GM19452 (cell line): ENCODE measurements at regions not wholly inside any gene's neighbourhood (a gene's known extent, or its start where the extent isn't known, plus 50 kb on each side); places are given as distances from the start of the nearest gene placed in this dataset.

Experiments used
- ATAC-seq: cut with Tn5 transposase; IDR thresholded peaks from one replicate; pipeline ENCODE4 v1.9.1; 2021; ENCODE audit not compliant: unreplicated experiment

GRCh38 chr20:21900431-21900830 lies 195.0 kb downstream of the PAX1 start:
- no peak for ATAC-seq

DNA sequence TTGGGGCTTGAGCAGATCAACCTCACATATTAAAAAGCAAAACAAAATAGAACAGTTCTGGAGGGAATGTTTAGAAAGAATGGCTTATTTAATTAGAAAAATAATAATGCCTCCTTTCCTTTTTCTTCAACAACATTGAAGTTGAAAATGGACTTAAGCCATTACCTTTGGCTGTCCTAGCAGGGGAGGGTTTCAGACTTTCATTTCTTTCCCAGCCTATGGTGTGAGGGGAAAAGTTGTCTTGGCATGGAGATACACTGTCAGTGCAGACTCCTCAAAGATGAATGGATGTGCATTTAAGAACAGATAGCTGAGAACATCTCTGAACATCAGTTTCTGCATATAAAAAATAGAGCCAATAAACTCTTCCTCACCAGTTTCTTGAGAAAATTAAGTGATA lies 169.5 kb downstream of the PAX1 start:
- no peak for ATAC-seq

DNA sequence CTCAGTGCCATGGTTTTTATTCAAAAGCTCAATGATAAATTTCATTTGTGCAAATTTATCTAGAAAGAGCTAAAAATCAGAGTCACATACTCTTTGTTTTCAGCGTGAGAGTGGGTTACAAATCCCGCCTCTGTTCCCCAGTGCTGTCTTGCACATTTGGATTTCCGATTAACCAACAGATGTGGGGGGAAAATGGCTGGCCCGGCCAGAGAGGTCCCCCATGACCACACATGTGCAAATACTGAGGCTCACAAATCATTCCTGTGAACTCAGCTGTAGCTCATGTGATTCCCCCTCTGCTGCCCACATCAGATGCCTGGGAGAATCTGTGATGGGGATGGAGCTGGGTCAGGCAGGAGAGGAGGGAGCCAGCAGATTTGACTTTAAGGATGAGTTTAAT lies 168.7 kb downstream of the PAX1 start:
- ATAC-seq, result no peak

- ATAC-seq, result no peak
These were observed 167.8 kb downstream of the PAX1 start for GRCh38 chr20:21873291-21873690.

DNA sequence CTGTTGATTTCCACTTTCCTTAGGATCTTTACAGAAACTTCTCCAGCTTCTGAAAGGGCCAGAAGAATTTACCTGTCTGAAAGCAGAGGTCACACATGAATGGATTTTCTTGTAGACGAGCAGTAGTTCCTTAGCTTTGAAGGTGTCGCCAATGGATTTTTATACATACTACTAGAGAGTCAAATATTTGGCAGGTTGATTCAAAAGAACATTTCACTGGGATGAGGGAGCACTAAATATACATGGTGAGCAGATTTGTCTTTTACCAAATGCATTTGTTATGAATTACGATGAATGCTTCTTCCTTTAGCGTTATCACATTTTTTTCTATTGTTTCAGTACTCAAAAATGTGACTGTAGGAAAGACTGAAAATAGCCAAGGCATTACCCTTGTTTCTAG lies 162.3 kb downstream of the PAX1 start:
- no peak for ATAC-seq

- no peak for ATAC-seq
These were observed 161.9 kb downstream of the PAX1 start for GRCh38 chr20:21867353-21867752.

GRCh38 chr20:21862956-21863355 lies 157.5 kb downstream of the PAX1 start:
- no peak for ATAC-seq

DNA sequence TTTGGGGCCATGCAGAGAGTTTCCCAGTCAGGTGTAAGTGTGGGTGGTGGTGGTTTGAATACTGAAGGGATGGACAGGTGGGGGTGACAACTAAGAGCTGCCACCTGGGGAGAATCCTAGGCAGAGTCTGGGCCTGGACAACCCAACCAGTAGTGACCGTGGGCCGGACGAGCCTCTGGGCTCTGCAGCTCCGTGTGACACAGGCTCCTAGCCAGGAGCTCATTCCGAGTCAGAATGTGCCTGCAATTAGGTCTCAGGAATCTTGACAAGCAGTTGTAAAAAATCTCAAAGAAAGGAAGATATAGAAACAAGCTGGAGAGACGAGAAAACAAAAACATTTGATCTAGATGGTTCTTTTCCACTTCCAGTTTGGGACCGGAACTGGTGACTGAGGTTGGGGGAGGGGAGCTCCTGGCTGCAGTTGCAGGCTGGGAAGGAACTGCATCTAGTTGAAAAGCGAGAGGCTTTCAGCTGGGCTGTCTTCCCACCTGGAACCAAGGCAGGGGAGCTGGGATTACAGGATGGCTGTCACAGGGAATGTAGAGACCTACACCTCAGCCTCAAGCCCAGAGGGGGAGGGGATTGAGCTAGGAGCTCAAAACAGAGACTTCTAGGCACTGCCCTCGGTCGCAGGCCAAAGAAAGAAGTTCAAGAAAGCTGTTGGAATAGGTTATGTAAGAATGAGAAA lies 156.9 kb downstream of the PAX1 start:
- no peak for ATAC-seq

DNA sequence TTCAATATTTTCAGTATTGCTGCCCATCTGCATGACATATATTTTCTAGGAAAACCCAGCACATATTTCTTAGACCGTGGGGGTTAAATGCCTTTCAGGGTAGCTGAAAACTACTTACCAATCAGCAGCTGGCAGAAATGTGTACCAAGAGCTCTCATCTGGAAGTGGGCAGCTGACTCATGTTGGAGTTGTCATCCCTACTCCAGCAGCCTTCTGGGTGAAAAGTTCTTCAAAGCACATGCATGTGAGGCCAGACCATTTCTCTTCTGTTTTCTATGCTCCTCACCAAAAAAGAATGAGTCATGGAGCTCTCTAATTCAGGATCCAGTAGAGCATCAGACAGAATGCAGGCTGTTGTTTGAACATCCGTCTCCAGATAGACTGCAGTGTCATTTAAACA lies 135.5 kb downstream of the PAX1 start:
- ATAC-seq, result no peak

DNA sequence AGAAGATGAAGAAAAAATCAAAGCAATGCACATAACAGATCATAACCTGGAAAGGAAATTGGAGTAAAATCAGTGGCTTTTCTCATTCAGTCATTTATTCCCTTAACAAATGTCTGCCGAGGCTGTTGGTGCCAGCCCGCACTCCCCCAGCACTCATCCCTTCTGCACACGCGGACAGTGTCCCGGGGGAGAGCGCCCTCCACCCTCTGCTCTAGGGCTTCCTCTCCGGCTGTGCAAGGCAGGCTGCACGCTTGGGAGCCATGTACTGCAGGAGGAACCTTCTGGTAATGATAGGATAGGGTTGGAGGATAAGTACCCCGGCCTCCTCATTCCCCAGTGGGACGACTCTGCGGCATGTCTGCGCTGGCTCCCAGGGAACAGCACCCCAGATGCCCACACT lies 134.5 kb downstream of the PAX1 start:
- no peak for ATAC-seq

DNA sequence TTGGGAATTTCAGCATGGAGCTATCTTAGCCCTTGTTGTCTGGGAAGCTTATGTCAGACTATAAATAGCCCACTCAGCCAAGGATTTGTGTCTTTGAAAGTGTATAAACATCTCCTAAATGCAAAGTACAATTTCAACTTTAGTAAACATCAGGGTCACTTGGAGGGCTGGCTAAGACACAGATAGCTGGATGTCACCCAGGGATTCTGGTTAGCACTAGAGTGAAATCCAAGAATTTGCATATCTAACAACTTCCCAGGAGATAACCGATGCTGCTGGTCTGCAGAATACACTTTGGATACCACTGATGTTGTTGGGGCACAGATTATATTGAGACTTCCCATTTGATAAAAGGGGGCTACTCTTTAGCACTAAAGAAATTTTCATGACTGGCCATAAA lies 130.9 kb downstream of the PAX1 start:
- no peak for ATAC-seq

- no peak for ATAC-seq
These were observed 129.6 kb downstream of the PAX1 start for GRCh38 chr20:21835042-21835441.

GRCh38 chr20:21832442-21833385 lies 127.2 kb downstream of the PAX1 start:
- ATAC-seq, result no peak

DNA sequence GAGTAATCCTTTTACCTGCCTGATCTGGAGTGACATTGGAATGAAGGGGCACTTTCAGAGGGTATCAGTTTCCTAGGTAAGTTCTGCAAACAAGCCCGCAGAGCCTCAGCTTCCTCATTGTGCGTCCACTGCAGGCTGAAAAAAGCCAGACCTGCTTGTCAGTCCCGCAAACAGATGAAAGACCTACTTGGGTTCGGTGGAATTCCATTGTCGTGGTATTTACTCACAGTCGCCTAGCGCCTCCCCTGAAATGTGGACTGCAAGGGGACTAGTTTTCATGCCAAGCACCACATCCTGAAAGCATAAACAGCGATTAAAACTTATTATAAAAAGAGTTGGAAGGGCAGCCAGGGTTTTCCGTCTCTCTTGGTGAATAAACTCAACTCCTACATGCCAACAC lies 121.5 kb downstream of the PAX1 start:
- ATAC-seq, result no peak

DNA sequence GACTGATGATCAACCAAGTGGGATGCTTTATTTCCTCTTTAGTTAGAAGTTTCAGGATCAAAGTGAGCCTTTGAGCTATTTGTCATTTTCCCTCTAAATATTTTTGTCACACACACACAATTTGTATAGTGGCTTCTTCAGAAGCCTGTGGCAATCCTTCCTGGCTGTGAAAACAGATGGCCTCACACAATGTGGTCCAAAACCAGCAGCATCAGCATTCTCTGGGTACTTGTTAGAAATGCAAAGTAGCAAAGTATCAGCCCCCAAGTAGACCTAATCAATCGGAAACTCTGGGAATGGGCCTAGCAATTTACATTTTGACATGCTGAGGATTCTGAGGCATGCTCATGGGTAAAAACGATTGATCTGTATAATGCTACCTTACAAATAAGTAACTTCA lies 115.9 kb downstream of the PAX1 start:
- no peak for ATAC-seq

GRCh38 chr20:21820688-21821087 lies 115.2 kb downstream of the PAX1 start:
- ATAC-seq, result no peak

DNA sequence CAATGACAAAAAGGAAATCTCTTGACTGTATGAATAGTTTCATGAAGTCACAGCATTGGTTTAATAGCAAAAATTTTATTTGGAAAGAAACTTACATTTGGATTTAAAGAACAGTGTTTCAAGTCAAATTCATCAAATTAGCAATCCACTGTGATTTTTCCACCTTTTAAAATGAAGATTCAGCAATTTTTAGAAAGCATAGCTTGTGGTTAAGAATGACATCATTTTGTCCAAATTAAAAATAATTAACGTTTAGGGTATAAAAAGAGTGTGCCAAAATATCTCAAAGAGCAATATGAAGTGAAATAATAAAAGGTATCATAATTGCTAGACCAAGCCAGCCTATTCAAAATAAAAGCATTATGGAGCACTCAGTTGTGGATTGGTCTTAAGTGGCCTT lies 114.6 kb downstream of the PAX1 start:
- no peak for ATAC-seq

GRCh38 chr20:21812379-21812778 lies 106.9 kb downstream of the PAX1 start:
- ATAC-seq, result no peak

- no peak for ATAC-seq
These were observed 104.6 kb downstream of the PAX1 start for GRCh38 chr20:21809961-21810523.

- no peak for ATAC-seq
These were observed 103.6 kb downstream of the PAX1 start for GRCh38 chr20:21808863-21809664.

GRCh38 chr20:21808139-21808538 lies 102.7 kb downstream of the PAX1 start:
- ATAC-seq, result no peak
